Daoy (cell line): ENCODE measurements at regions not wholly inside any gene's neighbourhood (a gene's known extent, or its start where the extent isn't known, plus 50 kb on each side); places are given as distances from the start of the nearest gene placed in this dataset.

Source experiments
- DNase-seq: peaks from one replicate; pipeline ENCODE4 v3.0.0-alpha.2; 2015; ENCODE audit warnings: low read depth

- peak; percentile 13 for DNase-seq
Measured at GRCh38 chr18:10057894-10058791, 144.3 kb downstream of the VAPA start.

- no peak for DNase-seq
Measured at GRCh38 chr18:10059610-10060468, 146.0 kb downstream of the VAPA start.

GRCh38 chr18:10060469-10060782, 146.6 kb downstream of the VAPA start:
- DNase-seq, result no peak

- no peak for DNase-seq
Measured at GRCh38 chr18:10060841-10061240, 147.0 kb downstream of the VAPA start.

GRCh38 chr18:10061566-10062140, 147.8 kb downstream of the VAPA start:
- DNase-seq, result no peak

GRCh38 chr18:10062302-10063300, 148.8 kb downstream of the VAPA start:
- DNase-seq, result no peak

GRCh38 chr18:10063489-10063888, 149.7 kb downstream of the VAPA start:
- DNase-seq, result no peak

- DNase-seq, result no peak
Measured at GRCh38 chr18:10064267-10064666, 150.5 kb downstream of the VAPA start.

- DNase-seq, result no peak
Measured at GRCh38 chr18:10065296-10065695, 151.5 kb downstream of the VAPA start.

GRCh38 chr18:10067670-10068659, 154.1 kb downstream of the VAPA start:
- no peak for DNase-seq

- no peak for DNase-seq
Measured at GRCh38 chr18:10068766-10069567, 155.2 kb downstream of the VAPA start.

- no peak for DNase-seq
Measured at GRCh38 chr18:10070561-10071000, 156.8 kb downstream of the VAPA start.

GRCh38 chr18:10072671-10073175, 158.9 kb downstream of the VAPA start:
- no peak for DNase-seq

GRCh38 chr18:10074110-10074509, 160.3 kb downstream of the VAPA start:
- DNase-seq, result no peak

GRCh38 chr18:10074728-10075127, 160.9 kb downstream of the VAPA start:
- no peak for DNase-seq

- no peak for DNase-seq
Measured at GRCh38 chr18:10076502-10077030, 162.8 kb downstream of the VAPA start.

- no peak for DNase-seq
Measured at GRCh38 chr18:10077986-10078385, 164.2 kb downstream of the VAPA start.

GRCh38 chr18:10080372-10080771, 166.6 kb downstream of the VAPA start:
- no peak for DNase-seq

- no peak for DNase-seq
Measured at GRCh38 chr18:10081492-10081891, 167.7 kb downstream of the VAPA start.
